Effector memory CD4-positive, alpha-beta T cell (primary cell): ENCODE measurements at regions not wholly inside any gene's neighbourhood (a gene's known extent, or its start where the extent isn't known, plus 50 kb on each side); places are given as distances from the start of the nearest gene placed in this dataset.

Source experiments
- DNase-seq, 3 donors: peaks; one replicate each; pipeline ENCODE4 v3.0.0-alpha.2; 2020
- H3K27ac ChIP-seq: 2 replicates; pipeline ENCODE4 v1.7.0; 2013; ENCODE audit warnings: mild to moderate bottlenecking, low read length, moderate library complexity; ENCODE audit not compliant: insufficient read depth, poor library complexity, severe bottlenecking
- H3K27me3 ChIP-seq: replicated peaks from 2 replicates; pipeline ENCODE4 v1.7.0; 2013; ENCODE audit warnings: mild to moderate bottlenecking, low read length; ENCODE audit not compliant: insufficient read depth, control insufficient read depth, poor library complexity, severe bottlenecking
- H3K36me3 ChIP-seq: 2 replicates; pipeline ENCODE4 v1.7.0; 2013; ENCODE audit warnings: mild to moderate bottlenecking, low read length, moderate library complexity; ENCODE audit not compliant: control insufficient read depth, insufficient read depth
- H3K4me1 ChIP-seq: 2 replicates; pipeline ENCODE4 v1.7.0; 2013; ENCODE audit warnings: low read length, mild to moderate bottlenecking; ENCODE audit not compliant: control insufficient read depth, insufficient read depth, poor library complexity, severe bottlenecking
- H3K4me3 ChIP-seq: 2 replicates; pipeline ENCODE4 v1.7.0; 2013; ENCODE audit warnings: low read length, low read depth, mild to moderate bottlenecking; ENCODE audit not compliant: insufficient read depth, poor library complexity, severe bottlenecking
- H3K9me3 ChIP-seq: 2 replicates; pipeline ENCODE4 v1.7.0; 2013; ENCODE audit warnings: mild to moderate bottlenecking, low read length, moderate library complexity; ENCODE audit not compliant: control insufficient read depth

- Histone ChIP-seq H3K4me3 (no peak overlapping the region), H3K36me3 (no peaks in the 10 kb centered on the region), H3K9me3 (no peaks in the 10 kb centered on the region), H3K4me1 (no peaks in the 10 kb centered on the region), H3K27me3 (no peaks in the 10 kb centered on the region), H3K27ac (no peak overlapping the region)
- DNase-seq = no peak
Measured at GRCh38 chr14:97276573-97276972, 479.4 kb downstream of the VRK1 start.

DNA sequence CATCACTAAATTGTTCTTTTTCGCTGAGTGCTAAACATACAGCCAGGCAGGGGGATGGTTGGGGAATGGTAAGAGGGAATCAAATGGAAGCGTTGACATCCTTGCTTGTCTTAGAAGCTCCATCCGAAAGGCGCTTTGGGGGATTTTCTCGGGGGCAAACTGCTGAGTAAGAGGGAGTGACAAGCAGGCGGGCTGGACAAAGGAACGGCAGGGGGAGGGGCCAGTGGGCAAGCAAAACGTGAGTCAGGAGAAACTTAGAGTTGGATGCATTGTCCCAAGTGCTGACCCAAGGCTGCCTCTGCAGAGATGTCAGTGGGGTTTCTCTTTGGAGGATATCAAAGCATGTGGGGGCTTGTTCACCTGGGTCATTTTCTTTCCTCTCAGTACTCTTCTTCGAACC is 480.5 kb downstream of the VRK1 start:
- no peaks in the 10 kb centered on the region for H3K27me3 ChIP-seq
- no peaks in the 10 kb centered on the region for H3K36me3 ChIP-seq
- DNase-seq = no peak
- no peak overlapping the region for H3K27ac ChIP-seq
- H3K9me3 ChIP-seq = no peaks in the 10 kb centered on the region
- no peaks in the 10 kb centered on the region for H3K4me1 ChIP-seq
- no peak overlapping the region for H3K4me3 ChIP-seq

DNA sequence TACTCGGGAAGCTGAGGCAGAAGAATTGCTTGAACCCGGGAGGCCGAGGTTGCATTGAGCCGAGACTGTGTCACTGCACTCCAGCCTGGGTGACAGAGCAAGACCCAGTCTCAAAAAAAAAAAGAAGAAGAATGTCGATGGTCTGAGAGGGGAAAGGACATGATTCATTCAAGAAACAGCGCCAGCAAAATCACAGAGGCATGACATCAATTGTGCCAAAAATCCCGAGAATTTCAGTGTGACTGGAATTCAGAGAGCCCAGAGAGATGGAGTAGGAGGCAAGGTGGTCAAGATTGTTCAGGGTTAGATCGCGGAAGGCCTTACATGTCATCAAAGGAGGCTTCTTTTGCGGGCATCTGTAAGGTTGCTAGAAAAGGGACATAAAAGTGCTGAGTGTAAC is 483.3 kb downstream of the VRK1 start:
- no peak overlapping the region for H3K4me3 ChIP-seq
- no peaks in the 10 kb centered on the region for H3K27me3 ChIP-seq
- H3K9me3 ChIP-seq = no peaks in the 10 kb centered on the region
- no peaks in the 10 kb centered on the region for H3K4me1 ChIP-seq
- no peak for DNase-seq
- H3K27ac ChIP-seq = no peak overlapping the region
- no peaks in the 10 kb centered on the region for H3K36me3 ChIP-seq

- H3K27me3 ChIP-seq = no peaks in the 10 kb centered on the region
- no peaks in the 10 kb centered on the region for H3K36me3 ChIP-seq
- DNase-seq = no peak
- H3K4me3 ChIP-seq = no peak overlapping the region
- H3K9me3 ChIP-seq = no peaks in the 10 kb centered on the region
- H3K27ac ChIP-seq = no peak overlapping the region
- H3K4me1 ChIP-seq = no peaks in the 10 kb centered on the region
Measured at GRCh38 chr14:97281741-97282140, 484.6 kb downstream of the VRK1 start.

- no peak overlapping the region for H3K27ac ChIP-seq
- no peaks in the 10 kb centered on the region for H3K27me3 ChIP-seq
- no peaks in the 10 kb centered on the region for H3K9me3 ChIP-seq
- DNase-seq = no peak
- H3K36me3 ChIP-seq = no peaks in the 10 kb centered on the region
- no peaks in the 10 kb centered on the region for H3K4me1 ChIP-seq
- no peak overlapping the region for H3K4me3 ChIP-seq
Measured at GRCh38 chr14:97282210-97283004, 485.2 kb downstream of the VRK1 start.

DNA sequence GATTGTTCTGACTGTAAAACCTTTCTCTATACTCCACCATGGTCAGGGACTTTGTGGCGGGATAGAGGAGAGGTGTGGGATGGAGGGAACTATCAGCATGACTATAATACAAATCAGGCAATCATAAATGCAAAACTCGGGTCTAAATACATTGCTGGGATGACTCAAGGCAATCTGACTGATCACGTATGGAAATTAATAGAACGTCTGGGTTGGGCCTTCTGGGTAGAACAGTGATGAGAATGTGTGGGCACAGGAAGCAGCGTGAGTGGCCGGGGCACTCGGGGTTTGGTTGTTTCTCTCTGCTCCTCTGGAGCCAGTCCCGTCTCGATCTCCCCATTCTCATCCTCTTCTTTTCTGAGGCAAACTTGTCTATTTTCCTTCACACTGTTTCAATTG is 485.8 kb downstream of the VRK1 start:
- H3K36me3 ChIP-seq = no peaks in the 10 kb centered on the region
- no peaks in the 10 kb centered on the region for H3K27me3 ChIP-seq
- no peak overlapping the region for H3K4me3 ChIP-seq
- no peaks in the 10 kb centered on the region for H3K4me1 ChIP-seq
- DNase-seq = no peak
- no peaks in the 10 kb centered on the region for H3K9me3 ChIP-seq
- no peak overlapping the region for H3K27ac ChIP-seq

DNA sequence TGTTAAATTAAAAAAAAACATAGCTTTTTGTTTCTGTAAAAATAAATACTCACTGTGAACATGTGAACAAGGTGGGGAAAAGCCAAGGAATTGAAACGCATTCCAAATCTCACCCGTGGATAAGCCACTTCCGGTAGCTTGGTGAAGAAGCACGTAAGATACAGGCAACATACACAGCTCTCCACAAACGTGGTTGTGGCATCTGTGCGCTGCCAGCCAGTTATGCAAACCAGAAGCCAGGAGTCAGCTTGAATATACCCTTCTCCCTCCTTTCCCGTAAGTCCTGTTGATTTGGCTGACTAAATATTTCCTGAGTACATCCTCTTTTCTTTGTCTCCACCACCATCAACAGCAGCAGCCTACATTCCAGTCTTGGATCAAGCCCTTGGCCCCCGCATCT is 486.2 kb downstream of the VRK1 start:
- DNase-seq = no peak
- H3K27me3 ChIP-seq = no peaks in the 10 kb centered on the region
- no peaks in the 10 kb centered on the region for H3K36me3 ChIP-seq
- H3K4me1 ChIP-seq = no peaks in the 10 kb centered on the region
- no peak overlapping the region for H3K4me3 ChIP-seq
- H3K9me3 ChIP-seq = no peaks in the 10 kb centered on the region
- no peak overlapping the region for H3K27ac ChIP-seq

GRCh38 chr14:97283841-97284240 is 486.7 kb downstream of the VRK1 start:
- Histone ChIP-seq H3K27me3 (no peaks in the 10 kb centered on the region), H3K36me3 (no peaks in the 10 kb centered on the region), H3K27ac (no peak overlapping the region), H3K9me3 (no peaks in the 10 kb centered on the region), H3K4me3 (no peak overlapping the region), H3K4me1 (no peaks in the 10 kb centered on the region)
- no peak for DNase-seq

DNA sequence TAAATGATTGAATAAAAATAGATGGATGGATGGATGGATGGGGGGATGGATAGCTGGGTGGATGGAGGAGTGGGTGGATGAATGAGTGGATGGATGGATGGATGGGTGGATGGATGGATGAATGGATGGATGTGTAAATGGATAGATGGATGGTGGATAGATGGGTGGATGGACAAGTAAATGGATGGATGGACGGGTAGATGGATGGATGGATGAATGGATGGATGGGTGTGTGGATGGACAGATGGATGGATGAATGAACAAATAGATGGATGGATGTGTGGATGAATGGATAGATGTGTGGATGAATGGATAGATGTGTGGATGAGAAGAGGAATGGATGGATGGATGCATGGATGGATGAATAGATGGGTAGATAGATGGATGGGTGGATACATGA is 490.8 kb downstream of the VRK1 start:
- no peak overlapping the region for H3K4me3 ChIP-seq
- no peaks in the 10 kb centered on the region for H3K27me3 ChIP-seq
- DNase-seq = no peak
- H3K4me1 ChIP-seq = no peaks in the 10 kb centered on the region
- no peak overlapping the region for H3K27ac ChIP-seq
- H3K36me3 ChIP-seq = no peaks in the 10 kb centered on the region
- no peaks in the 10 kb centered on the region for H3K9me3 ChIP-seq

- Histone ChIP-seq H3K9me3 (no peaks in the 10 kb centered on the region), H3K4me1 (no peaks in the 10 kb centered on the region), H3K36me3 (no peaks in the 10 kb centered on the region), H3K4me3 (no peak overlapping the region), H3K27me3 (no peaks in the 10 kb centered on the region), H3K27ac (no peak overlapping the region)
- no peak for DNase-seq
Measured at GRCh38 chr14:97290065-97290464, 492.9 kb downstream of the VRK1 start.
